NCI-H82 treated with DMSO at 0.1 percent for 48 hours (cell line): ENCODE measurements at regions not wholly inside any gene's neighbourhood (a gene's known extent, or its start where the extent isn't known, plus 50 kb on each side); places are given as distances from the start of the nearest gene placed in this dataset.

Source experiments
- DNase-seq: peaks from one replicate; lab custom pipeline; 2025; ENCODE audit not compliant: unreplicated experiment; lab: John Stamatoyannopoulos, UW

- DNase-seq = no peak
Observed at GRCh38 chrX:20637351-20637750, 370.6 kb upstream of the RPS6KA3 start.

- no peak for DNase-seq
Observed at GRCh38 chrX:20633451-20633850, 366.7 kb upstream of the RPS6KA3 start.

- DNase-seq = no peak
Observed at GRCh38 chrX:20623448-20623847, 356.7 kb upstream of the RPS6KA3 start.

GRCh38 chrX:20620306-20620705, 353.6 kb upstream of the RPS6KA3 start:
- no peak for DNase-seq

- DNase-seq = no peak
Observed at GRCh38 chrX:20609916-20610415, 343.3 kb upstream of the RPS6KA3 start.

GRCh38 chrX:20606831-20607230, 340.1 kb upstream of the RPS6KA3 start:
- no peak for DNase-seq

- DNase-seq = no peak
Observed at GRCh38 chrX:20596856-20597255, 330.1 kb upstream of the RPS6KA3 start.

- DNase-seq = no peak
Observed at GRCh38 chrX:20595928-20596575, 329.3 kb upstream of the RPS6KA3 start.

GRCh38 chrX:20594985-20595384, 328.3 kb upstream of the RPS6KA3 start:
- DNase-seq = no peak

- DNase-seq = no peak
Observed at GRCh38 chrX:20593836-20594235, 327.1 kb upstream of the RPS6KA3 start.

- DNase-seq = no peak
Observed at GRCh38 chrX:20593402-20593801, 326.7 kb upstream of the RPS6KA3 start.

- DNase-seq = no peak
Observed at GRCh38 chrX:20591246-20591645, 324.5 kb upstream of the RPS6KA3 start.

- no peak for DNase-seq
Observed at GRCh38 chrX:20585782-20586181, 319.1 kb upstream of the RPS6KA3 start.

GRCh38 chrX:20571611-20572010, 304.9 kb upstream of the RPS6KA3 start:
- no peak for DNase-seq

- DNase-seq = no peak
Observed at GRCh38 chrX:20567108-20567507, 300.4 kb upstream of the RPS6KA3 start.

GRCh38 chrX:20547611-20548051, 280.9 kb upstream of the RPS6KA3 start:
- no peak for DNase-seq

GRCh38 chrX:20545538-20545937, 278.8 kb upstream of the RPS6KA3 start:
- no peak for DNase-seq

GRCh38 chrX:20542072-20542471, 275.4 kb upstream of the RPS6KA3 start:
- no peak for DNase-seq

GRCh38 chrX:20538974-20539373, 272.3 kb upstream of the RPS6KA3 start:
- no peak for DNase-seq

GRCh38 chrX:20531667-20532066, 265.0 kb upstream of the RPS6KA3 start:
- no peak for DNase-seq

- DNase-seq = peak; percentile 38
Observed at GRCh38 chrX:20530406-20530921, 263.8 kb upstream of the RPS6KA3 start.

GRCh38 chrX:20529711-20530110, 263.0 kb upstream of the RPS6KA3 start:
- no peak for DNase-seq

GRCh38 chrX:20529301-20529700, 262.6 kb upstream of the RPS6KA3 start:
- no peak for DNase-seq
